Caco-2 (cell line): ENCODE measurements at regions not wholly inside any gene's neighbourhood (a gene's known extent, or its start where the extent isn't known, plus 50 kb on each side); places are given as distances from the start of the nearest gene placed in this dataset.

Source experiments
- BruUV-seq: library from RNA; stranded (reverse); fragments of 400-500 nt; replicated peaks from 2 replicates; lab custom pipeline; 2021; lab: Mats Ljungman, UMichigan
- CTCF ChIA-PET: fragments of 300-600 bp; sonication (Branson Sonifier 250); formaldehyde crosslinking; loops from one replicate; lab custom pipeline; 2022; ENCODE audit warnings: antibody characterized with exemption; lab: Charles Lee
- POLR2A ChIA-PET: fragments of 300-600 bp; sonication (Branson Sonifier 250); formaldehyde crosslinking; loops from one replicate; lab custom pipeline; 2022; ENCODE audit warnings: antibody characterized with exemption; lab: Charles Lee
- DNase-seq, 2 experiments: peaks; one replicate each; pipeline versions ENCODE4 v3.0.0 to v3.0.0-alpha.2; 2020 to 2022
- H3K27me3 ChIP-seq: replicated peaks from 2 replicates; pipeline ENCODE4 v1.6.0; 2011; ENCODE audit warnings: low read length; ENCODE audit not compliant: control insufficient read depth, insufficient read depth
- H3K36me3 ChIP-seq: 2 replicates; pipeline ENCODE4 v1.5.1; 2011; ENCODE audit warnings: low read length; ENCODE audit not compliant: control insufficient read depth, insufficient read depth
- H3K4me1 ChIP-seq: fragments of 250-450 bp; sonication (Bioruptor Pico); 2 replicates; pipeline ENCODE4 v1.5.1; 2020; ENCODE audit warnings: mild to moderate bottlenecking
- H3K4me3 ChIP-seq: 2 replicates; pipeline ENCODE4 v1.5.1; 2011; ENCODE audit warnings: low read depth, mild to moderate bottlenecking, control low read depth, low read length
- H3K9me3 ChIP-seq: fragments of 250-450 bp; sonication (Bioruptor Pico); 2 replicates; pipeline ENCODE4 v1.5.1; 2020; ENCODE audit warnings: mild to moderate bottlenecking, moderate library complexity
- H3K27ac Mint-ChIP-seq: one replicate; pipeline ENCODE4 v1.8.0; 2022; ENCODE audit warnings: mixed read lengths; ENCODE audit not compliant: unreplicated experiment
- H3K27me3 Mint-ChIP-seq: one replicate; pipeline ENCODE4 v1.8.0; 2022; ENCODE audit warnings: mixed read lengths; ENCODE audit not compliant: insufficient read depth, unreplicated experiment
- H3K36me3 Mint-ChIP-seq: one replicate; pipeline ENCODE4 v1.8.0; 2022; ENCODE audit warnings: mild to moderate bottlenecking, mixed read lengths; ENCODE audit not compliant: insufficient read depth, unreplicated experiment
- H3K4me1 Mint-ChIP-seq: one replicate; pipeline ENCODE4 v1.8.0; 2022; ENCODE audit warnings: low read depth, mixed read lengths; ENCODE audit not compliant: unreplicated experiment
- H3K4me3 Mint-ChIP-seq: one replicate; pipeline ENCODE4 v1.8.0; 2022; ENCODE audit warnings: mild to moderate bottlenecking, moderate library complexity, mixed read lengths; ENCODE audit not compliant: unreplicated experiment
- H3K9me3 Mint-ChIP-seq: one replicate; pipeline ENCODE4 v1.8.0; 2022; ENCODE audit warnings: mixed read lengths; ENCODE audit not compliant: unreplicated experiment
- intact Hi-C: fragments of 100-400 bp; cut with micrococcal nuclease; formaldehyde crosslinking; loops from one replicate; pipeline ENCODE4 v1.10.0; 2022; ENCODE audit not compliant: unreplicated experiment
- TF ChIP-seq, protein P1 (sequence below), 2 experiments: fragments of 200-600 bp in 1 of 2; IDR thresholded peaks; 1 replicate in 1 of 2; 2 replicates in 1 of 2; pipeline versions ENCODE4 v1.5.1 to v1.8.0; 2011 to 2022; ENCODE audit warnings: antibody characterized with exemption in 1 of 2, control low read depth in 1 of 2, inconsistent platforms in 1 of 2, low read depth in 1 of 2, low read length in 1 of 2, mild to moderate bottlenecking in 1 of 2, moderate library complexity in 1 of 2; ENCODE audit not compliant: insufficient read depth in 1 of 2, severe bottlenecking in 1 of 2, unreplicated experiment in 1 of 2

DNA sequence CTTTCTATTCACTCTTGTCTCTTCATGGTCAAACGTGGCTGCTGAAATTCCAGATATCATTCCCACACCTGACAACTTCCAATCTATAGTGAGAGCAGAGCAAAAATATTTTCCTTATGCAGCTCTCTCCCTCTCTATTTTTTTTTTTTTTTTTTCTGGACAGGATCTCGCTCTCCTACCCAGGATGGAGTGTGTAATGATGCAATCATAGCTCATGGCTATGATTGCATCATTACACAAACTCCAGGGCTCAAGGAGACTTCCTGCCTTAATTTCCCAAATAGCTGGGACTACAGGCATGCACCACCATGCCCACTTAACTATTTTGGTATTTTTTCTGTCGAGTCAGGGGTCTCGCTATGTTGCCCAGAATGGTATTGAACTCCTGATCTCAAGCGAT, 1398.9 kb downstream of the AACS start:
- no peaks in the 10 kb centered on the region for H3K4me1 ChIP-seq
- H3K4me1 Mint-ChIP-seq, result no peaks in the 10 kb centered on the region
- POLR2A ChIA-PET, result no interaction called here
- CTCF ChIA-PET, result no interaction called here
- BruUV-seq, result no TSS peak
- TF ChIP-seq, protein P1, sequence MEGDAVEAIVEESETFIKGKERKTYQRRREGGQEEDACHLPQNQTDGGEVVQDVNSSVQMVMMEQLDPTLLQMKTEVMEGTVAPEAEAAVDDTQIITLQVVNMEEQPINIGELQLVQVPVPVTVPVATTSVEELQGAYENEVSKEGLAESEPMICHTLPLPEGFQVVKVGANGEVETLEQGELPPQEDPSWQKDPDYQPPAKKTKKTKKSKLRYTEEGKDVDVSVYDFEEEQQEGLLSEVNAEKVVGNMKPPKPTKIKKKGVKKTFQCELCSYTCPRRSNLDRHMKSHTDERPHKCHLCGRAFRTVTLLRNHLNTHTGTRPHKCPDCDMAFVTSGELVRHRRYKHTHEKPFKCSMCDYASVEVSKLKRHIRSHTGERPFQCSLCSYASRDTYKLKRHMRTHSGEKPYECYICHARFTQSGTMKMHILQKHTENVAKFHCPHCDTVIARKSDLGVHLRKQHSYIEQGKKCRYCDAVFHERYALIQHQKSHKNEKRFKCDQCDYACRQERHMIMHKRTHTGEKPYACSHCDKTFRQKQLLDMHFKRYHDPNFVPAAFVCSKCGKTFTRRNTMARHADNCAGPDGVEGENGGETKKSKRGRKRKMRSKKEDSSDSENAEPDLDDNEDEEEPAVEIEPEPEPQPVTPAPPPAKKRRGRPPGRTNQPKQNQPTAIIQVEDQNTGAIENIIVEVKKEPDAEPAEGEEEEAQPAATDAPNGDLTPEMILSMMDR (IDR thresholded peaks at IDR 0.05; ENCODE audit: insufficient read depth in 1 of 2, low read depth in 1 of 2, low read length in 1 of 2, severe bottlenecking in 1 of 2, unreplicated experiment in 1 of 2), result no peak
- no peaks in the 10 kb centered on the region for H3K27me3 ChIP-seq
- H3K9me3 ChIP-seq, result no peaks in the 10 kb centered on the region
- no peaks in the 10 kb centered on the region for H3K36me3 ChIP-seq
- H3K27ac Mint-ChIP-seq, result no peak overlapping the region
- H3K4me3 Mint-ChIP-seq, result no peak overlapping the region
- H3K9me3 Mint-ChIP-seq, result no peaks in the 10 kb centered on the region
- no peaks in the 10 kb centered on the region for H3K36me3 Mint-ChIP-seq
- no peak for DNase-seq
- no peak overlapping the region for H3K4me3 ChIP-seq
- no peaks in the 10 kb centered on the region for H3K27me3 Mint-ChIP-seq
- intact Hi-C loops, result no loop called here

DNA sequence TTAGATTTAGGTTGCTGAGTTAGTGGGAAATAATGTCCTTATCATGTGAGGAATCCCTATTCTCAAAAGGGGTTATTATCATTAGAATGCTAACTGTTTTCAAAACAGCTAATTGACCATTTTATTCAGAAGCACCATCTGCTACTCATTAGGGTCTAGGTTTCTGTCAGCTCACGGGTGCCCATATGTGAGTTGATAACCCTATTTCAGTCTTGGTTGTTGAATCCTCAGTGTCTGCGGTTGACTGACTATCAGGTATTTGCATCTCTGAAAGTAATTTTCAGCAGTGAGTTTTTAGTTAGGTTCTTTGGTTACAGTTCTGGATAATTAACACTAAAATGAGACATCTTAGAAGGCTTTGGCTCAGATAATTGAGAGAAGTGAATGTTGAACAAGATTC, 1404.0 kb downstream of the AACS start:
- Histone ChIP-seq H3K27me3 (no peaks in the 10 kb centered on the region), H3K9me3 (no peaks in the 10 kb centered on the region), H3K4me3 (no peak overlapping the region), H3K4me1 (no peaks in the 10 kb centered on the region), H3K36me3 (no peaks in the 10 kb centered on the region)
- DNase-seq, result no peak
- TF ChIP-seq, protein P1 (IDR thresholded peaks at IDR 0.05; ENCODE audit: insufficient read depth in 1 of 2, low read depth in 1 of 2, low read length in 1 of 2, severe bottlenecking in 1 of 2, unreplicated experiment in 1 of 2), result no peak
- Mint-ChIP-seq H3K4me3 (no peak overlapping the region), H3K27ac (no peak overlapping the region), H3K4me1 (no peaks in the 10 kb centered on the region), H3K27me3 (no peaks in the 10 kb centered on the region), H3K36me3 (no peaks in the 10 kb centered on the region), H3K9me3 (peaks cover 9% of the 10 kb centered on the region)
- BruUV-seq, result no TSS peak
- ChIA-PET POLR2A (no interaction called here), CTCF (no interaction called here)
- intact Hi-C loops, result no loop called here

- no peaks in the 10 kb centered on the region for H3K27me3 ChIP-seq
- H3K9me3 ChIP-seq, result no peaks in the 10 kb centered on the region
- no TSS peak for BruUV-seq
- intact Hi-C loops, result no loop called here
- H3K36me3 ChIP-seq, result no peaks in the 10 kb centered on the region
- H3K4me1 ChIP-seq, result no peaks in the 10 kb centered on the region
- Mint-ChIP-seq H3K9me3 (peaks cover 16% of the 10 kb centered on the region), H3K27me3 (no peaks in the 10 kb centered on the region), H3K27ac (no peak overlapping the region), H3K4me1 (no peaks in the 10 kb centered on the region), H3K36me3 (no peaks in the 10 kb centered on the region), H3K4me3 (no peak overlapping the region)
- DNase-seq, result no peak
- no peak overlapping the region for H3K4me3 ChIP-seq
- CTCF ChIA-PET, result no interaction called here
- POLR2A ChIA-PET, result no interaction called here
- TF ChIP-seq, protein P1 (IDR thresholded peaks at IDR 0.05; ENCODE audit: insufficient read depth in 1 of 2, low read depth in 1 of 2, low read length in 1 of 2, severe bottlenecking in 1 of 2, unreplicated experiment in 1 of 2), result no peak
These were observed 1409.5 kb downstream of the AACS start for GRCh38 chr12:126474703-126475102.
